ENCODE measurements at regions not wholly inside any gene's neighbourhood (a gene's known extent, or its start where the extent isn't known, plus 50 kb on each side); places are given as distances from the start of the nearest gene placed in this dataset. TPM values are rescaled to one million over a fixed set of nuclear protein-coding genes. Genes with fewer than 3 reads are reported as not detected.

GRCh38 chr22:46099740-46100139, 50.6 kb upstream of the PPARA start:
- DNase-seq (ENCODE audit: low spot score) (no peak), ATAC-seq (ENCODE audit: low FRiP score) (no peak)
- TF ChIP-seq CTCF (IDR thresholded peaks at IDR 0.05), result no peak

GRCh38 chr22:46100401-46101105, 49.8 kb upstream of the PPARA start:
- no peak for TF ChIP-seq CTCF (IDR thresholded peaks at IDR 0.05)
- ATAC-seq (ENCODE audit: low FRiP score) (no peak), DNase-seq (ENCODE audit: low spot score) (no peak)

Small RNA genes in the stretch of these regions (small RNA-seq; reads per million reads assigned to genes)
- not detected for gene MIR3619
